GM18909 (cell line): ENCODE measurements at regions not wholly inside any gene's neighbourhood (a gene's known extent, or its start where the extent isn't known, plus 50 kb on each side); places are given as distances from the start of the nearest gene placed in this dataset.
"Not testable (repeated sequence)": the region's sequence is repeated elsewhere in the genome, so short reads cannot be mapped to it uniquely, and the experiment has no call there.

ENCODE experiments used
- ATAC-seq: cut with Tn5 transposase; IDR thresholded peaks from one replicate; pipeline ENCODE4 v1.9.1; 2021; ENCODE audit warnings: mild to moderate bottlenecking; ENCODE audit not compliant: unreplicated experiment, poor library complexity

DNA sequence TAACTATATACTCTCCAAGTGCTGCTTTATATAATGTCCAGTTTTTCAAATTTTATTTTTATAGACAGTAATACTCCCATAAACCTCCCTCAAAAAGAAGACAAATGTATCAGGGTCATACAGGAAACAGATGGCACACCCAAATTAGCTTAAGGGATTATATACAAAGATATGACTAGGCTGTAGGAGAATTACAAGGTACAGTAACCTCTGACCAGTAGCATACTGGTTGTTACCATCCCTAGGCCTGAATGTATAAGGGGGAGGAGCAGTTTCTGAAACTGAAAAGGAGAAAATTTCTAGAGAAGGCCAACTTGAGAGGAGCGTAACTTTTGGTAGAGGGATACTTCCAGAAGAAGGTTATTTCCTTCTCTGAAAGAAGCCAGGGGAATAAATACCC, 122.6 kb upstream of the NBPF19 start:
- ATAC-seq: not testable (repeated sequence)

DNA sequence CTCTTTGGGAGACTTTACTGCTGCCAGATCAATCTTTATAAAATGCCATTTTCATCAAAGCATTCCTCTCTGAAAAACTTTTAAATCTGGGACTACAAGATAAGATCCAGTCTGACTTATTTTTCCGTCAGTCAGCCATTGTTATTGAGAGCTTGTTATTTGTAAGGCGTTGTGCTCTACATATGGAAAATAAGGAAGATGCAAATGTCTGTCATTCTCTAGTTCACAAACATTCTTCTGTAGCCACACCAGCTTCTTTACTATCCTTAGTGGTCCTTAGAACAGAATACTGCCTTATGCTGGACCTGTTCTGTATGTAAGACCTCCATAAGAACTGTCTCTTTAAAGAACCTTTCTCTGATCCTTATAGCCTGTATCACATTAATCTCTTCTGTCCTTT, 120.3 kb upstream of the NBPF19 start:
- not testable (repeated sequence) for ATAC-seq

DNA sequence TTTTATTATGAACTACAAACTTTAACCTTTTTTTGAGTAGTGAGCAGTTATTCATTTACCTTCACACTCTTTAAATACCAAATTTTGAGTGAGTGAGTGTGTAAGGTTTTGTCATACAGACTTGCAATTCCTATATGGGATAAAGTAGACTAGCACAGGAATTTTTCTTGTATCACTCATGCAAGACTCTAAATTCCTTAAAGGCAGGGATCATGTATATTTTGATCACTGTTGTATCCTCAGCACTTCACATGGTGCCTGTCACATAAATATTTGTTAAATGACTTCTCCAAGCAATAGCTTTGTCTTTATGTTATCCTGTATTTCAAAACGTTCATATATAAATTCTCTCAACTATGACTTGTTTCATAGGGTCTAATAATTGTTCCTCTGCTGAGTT, 119.1 kb upstream of the NBPF19 start:
- not testable (repeated sequence) for ATAC-seq

DNA sequence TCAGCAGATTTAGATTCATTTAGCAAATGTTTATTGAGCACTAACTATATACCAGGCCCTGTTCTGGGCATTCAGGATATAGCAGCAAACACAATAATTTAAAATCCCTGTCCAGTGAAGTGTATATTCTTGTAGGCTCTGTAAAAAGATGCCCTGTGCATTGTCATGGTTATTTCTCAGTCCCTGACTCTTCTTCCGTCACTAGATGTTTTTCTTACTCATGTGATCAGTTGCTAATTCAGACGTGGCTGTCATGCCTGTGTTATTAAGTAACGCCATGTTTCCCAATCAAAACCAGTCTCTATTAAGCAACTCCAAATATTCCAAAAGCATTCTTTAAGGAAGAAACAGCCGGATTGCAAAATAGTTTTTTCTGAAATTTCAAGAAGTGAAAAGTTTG, 118.7 kb upstream of the NBPF19 start:
- not testable (repeated sequence) for ATAC-seq

DNA sequence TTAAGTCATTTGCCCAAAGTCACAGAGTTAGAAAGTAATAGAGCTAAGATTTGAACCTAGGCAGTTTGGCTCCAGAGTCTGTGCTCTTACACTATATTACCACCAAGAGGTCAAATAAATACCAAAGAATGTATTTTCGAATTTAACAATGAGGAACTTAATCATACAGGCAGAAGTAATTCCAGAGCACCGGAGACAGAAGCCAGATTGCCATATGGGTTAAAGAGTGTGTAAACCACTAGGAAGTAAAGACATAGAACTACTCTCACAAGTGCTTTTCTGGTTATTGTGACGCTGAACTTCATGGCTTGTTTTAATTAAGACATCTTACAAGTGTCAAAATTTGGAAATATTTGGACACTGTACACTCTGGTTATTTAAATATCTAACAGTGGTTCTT, 114.5 kb upstream of the NBPF19 start:
- ATAC-seq: not testable (repeated sequence)

DNA sequence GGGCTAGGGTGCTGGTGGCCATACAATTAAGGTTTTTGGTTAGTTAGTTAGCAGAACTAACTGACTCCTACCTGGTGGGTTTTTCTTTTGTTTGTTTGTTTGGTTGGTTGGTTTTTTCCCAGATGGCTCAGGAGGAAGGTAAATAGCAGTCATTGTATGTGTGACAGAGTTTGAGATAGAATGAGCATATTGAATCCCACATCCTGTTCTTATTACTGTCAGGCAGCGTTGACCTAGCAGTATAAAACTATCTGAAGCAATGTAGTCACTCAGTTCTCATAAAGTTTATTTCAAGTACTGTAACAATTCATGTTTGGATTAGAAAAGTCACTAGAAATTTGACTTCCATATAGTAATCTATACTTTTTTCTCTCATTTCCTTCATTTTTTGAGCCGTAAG, 113.5 kb upstream of the NBPF19 start:
- ATAC-seq: not testable (repeated sequence)

DNA sequence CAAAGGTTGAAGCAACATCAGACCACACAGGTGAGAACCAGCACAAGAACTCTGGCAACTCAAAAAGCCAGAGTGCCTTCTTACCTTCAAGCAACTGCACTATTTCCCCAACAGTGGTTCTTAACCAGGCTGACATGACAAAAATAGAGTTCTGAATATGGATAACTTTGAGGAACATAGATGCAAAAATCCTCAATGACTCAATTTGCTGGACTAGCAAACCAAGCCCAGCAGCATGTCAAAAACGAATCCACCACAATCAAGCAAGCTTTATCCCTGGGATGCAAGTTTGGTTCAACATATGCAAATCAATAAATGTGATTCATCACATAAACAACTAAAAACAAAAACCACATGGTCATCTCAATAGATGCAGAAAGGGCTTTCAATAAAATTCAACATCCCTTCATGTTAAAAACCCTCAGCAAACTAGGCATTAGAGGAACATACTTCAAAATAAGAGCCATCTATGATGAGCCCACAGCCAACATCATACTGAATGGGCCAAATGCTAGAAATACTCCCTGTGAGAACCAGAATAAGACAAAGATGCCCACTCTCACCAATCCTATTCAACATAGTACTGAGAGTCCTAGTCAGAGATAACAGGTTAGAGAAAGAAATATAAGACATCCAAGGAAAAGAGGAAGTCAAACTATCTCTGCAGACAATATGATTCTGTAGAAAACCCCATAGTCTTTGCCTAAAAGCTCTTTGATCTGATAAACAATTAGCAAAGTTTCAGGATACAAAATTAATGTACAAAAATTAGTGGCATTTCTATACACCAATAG, 110.5 kb upstream of the NBPF19 start:
- not testable (repeated sequence) for ATAC-seq

DNA sequence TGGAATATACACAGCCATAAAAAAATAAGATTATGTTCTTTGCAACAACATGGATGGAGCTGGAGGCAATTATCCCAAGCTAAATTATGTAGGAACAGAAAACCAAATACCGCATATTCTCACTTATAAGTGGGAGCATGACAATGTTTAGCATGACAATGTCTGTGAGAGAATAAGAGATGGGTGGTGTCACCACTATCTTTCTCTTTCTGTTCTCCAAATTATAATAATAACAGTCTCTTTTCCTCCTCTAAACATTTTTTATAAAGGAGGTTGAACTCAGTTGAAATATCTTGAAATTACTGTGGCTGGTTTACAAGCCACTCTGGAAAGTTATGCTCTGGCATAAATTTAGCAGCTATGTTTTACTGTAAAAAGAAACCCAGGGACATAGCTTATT, 108.4 kb upstream of the NBPF19 start:
- not testable (repeated sequence) for ATAC-seq

DNA sequence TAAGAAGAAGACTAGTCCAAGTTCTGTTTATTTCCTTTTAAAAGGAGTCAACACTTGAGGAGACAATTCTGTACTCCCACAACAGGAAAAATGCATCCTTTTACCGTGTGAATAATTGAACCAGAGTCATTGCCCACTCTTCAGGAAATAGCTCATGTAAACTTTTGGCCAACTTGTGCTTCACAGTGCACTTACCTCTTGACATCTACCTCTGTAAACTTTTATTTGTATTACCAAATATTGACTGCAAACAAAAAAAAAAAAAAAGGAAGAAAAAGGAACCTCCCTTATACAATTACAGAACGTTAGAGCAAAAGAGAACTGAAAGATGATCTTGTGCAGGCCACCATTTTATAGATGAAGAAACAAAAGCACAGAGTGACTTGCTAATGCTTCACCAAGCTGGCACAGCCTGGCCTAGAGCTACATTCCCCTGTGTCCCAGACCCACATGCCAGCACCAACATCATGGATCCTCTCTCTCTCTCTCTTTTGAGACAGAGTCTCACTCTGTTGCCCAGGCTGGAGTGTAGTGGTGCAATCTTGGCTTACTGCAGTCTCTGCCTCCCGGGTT, 107.3 kb upstream of the NBPF19 start:
- ATAC-seq: not testable (repeated sequence)

DNA sequence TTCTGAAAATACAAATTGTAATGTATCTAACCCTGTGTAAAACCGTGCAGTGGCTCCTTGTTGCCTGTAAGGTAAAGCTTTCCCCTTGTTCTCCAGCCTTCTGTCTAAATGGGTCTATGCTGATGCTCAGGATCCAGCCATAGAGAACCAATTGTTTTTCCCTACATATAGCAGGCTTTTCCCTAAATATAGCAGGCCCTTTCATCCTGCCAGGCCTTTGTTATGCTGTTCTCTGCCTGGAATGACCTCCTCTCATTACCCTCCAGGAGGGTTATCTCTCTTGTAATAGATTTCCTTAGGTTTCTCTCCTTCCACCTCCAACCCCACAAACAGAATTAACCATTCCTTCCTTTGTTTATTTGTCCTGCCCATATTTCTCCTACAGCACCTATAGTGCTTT, 106.5 kb upstream of the NBPF19 start:
- not testable (repeated sequence) for ATAC-seq

DNA sequence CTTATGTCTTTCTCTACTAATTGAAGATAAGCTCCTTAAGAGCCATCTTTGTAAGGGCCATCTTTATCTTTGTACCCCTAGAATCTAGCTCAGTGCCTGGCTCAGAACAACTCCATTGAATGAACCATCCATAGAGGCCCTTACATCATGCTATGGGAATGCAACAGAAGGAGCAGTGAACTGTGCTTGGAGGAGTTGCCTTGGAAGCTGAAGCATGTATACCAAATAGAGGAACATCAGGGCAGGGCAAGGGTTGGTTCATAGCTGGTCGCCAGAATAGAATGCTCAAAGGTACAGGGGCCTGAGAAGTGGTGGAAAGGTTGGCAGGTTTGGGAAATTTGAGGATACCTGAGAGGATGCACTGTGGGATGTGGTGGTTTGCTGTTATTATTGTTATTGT, 105.8 kb upstream of the NBPF19 start:
- not testable (repeated sequence) for ATAC-seq

DNA sequence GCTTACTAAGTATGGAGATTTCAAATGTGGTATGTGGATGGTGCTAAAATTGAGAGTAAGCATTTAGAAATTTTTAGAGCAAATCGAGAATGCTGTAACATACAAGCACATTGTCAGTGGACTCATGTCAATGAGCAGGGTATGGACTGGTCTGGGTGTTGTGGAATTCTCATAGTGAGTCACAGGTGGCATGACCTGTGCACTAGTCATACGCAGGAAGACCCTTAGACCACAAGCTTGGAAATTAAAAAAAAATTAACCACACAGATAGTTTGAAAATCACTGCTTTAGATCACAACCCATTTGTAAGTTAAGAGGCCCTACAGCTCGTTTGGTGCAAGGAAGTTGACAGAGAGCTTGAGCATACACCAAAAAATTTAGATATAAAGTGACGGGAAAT, 102.9 kb upstream of the NBPF19 start:
- not testable (repeated sequence) for ATAC-seq

DNA sequence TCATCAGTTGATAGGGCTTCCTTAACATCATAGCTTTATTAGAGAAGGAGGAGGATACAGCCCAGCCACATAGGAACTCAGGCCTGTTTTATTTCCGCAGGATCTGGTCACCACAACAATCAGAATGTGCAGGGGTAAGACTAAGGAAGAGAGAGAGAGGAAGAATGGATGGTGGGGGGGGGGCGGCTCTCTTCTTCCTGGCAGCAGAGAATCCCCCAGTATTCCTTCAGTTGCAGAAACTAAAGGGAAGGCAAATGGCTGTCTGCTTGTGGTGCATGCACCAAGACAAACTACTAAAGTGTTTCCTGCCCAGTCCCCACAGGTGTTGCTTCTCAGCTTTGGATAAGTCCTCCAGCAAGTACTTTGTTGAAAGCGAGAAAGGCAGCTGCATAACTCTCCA, 96.4 kb upstream of the NBPF19 start:
- ATAC-seq: not testable (repeated sequence)

DNA sequence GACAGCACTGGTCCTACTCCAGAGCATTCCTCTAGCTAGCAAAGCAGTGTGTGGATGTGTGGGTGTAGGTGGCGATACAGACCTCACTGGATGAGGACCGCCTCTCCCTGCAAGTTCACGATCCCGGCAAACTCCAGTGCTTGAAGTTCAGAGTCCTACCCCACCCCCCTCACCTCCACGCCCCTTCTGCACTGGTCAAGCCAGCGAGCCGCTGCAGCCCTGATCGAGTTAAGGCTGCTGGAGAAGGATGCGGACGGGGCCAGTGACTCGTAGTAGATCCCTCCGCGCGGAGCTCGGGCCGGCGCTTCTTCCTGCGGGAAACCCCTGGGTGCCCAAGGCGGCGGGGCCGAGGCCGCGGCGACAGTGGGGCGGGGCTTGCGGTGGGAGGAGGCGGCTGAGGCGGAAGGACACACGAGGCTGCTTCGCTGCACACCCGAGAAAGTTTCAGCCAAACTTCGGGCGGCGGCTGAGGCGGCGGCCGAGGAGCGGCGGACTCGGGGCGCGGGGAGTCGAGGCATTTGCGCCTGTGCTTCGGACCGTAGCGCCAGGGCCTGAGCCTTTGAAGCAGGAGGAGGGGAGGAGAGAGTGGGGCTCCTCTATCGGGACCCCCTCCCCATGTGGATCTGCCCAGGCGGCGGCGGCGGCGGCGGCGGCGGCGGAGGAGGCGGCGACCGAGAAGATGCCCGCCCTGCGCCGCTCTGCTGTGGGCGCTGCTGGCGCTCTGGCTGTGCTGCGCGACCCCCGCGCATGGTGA, 84.5 kb upstream of the NBPF19 start:
- ATAC-seq: not testable (repeated sequence)

DNA sequence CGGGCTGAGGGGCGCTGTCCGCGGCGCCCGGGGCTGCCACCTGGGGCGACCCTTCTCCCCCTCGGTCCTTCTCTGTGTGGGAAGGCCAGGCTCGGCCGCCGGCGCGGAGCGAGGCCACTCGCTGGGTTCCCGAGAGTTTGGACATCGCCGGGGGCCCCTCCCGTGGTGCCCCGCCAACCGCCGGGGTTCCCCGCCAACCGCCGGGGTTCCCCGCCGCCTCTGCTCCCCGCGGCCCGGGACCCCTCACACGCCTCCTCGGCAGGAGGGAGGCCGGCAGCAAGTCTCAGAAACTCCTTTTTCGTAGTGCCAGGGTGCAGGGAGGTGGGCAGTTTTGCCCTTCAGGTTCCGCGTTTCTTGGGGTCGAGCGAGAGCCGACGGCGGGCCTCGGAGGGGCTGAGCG, 83.9 kb upstream of the NBPF19 start:
- not testable (repeated sequence) for ATAC-seq

DNA sequence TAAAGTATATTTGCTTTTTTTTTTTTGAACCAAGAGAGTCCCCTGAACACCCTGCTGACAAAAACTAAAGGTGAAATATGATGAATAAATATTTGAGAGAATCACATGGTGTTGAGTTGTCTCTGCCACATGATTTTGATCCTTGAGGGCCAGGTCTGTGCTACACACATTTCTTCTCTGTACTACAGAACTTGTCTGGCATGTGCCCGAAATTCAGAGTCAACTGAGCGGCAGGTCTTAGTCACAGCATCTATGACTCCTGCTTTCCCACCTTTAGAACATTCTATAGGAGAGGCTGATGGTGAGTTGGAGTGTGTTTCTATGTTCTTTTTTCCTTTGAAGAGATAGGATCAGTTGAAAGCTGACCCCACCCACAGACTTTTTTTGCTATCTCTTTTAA, 79.0 kb upstream of the NBPF19 start:
- not testable (repeated sequence) for ATAC-seq

DNA sequence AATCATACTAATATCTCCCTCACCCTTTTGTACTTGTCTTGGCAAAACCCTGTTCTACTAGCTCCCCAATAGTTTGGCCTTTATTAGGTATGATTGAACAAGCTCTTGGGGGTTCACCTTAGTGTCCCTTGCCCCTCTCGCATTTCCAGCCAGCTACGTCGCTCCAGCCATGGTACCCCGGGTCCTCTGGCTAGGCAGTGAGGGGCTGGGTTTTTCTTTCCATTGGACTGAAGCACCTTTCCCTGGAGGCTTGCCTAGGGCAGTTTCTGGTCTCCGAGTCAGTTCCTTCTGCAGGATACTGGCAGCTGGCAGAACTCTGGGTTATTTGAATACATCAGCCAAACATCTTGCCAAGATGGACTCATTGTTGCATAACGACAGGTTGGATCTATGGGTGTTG, 76.3 kb upstream of the NBPF19 start:
- ATAC-seq: not testable (repeated sequence)

DNA sequence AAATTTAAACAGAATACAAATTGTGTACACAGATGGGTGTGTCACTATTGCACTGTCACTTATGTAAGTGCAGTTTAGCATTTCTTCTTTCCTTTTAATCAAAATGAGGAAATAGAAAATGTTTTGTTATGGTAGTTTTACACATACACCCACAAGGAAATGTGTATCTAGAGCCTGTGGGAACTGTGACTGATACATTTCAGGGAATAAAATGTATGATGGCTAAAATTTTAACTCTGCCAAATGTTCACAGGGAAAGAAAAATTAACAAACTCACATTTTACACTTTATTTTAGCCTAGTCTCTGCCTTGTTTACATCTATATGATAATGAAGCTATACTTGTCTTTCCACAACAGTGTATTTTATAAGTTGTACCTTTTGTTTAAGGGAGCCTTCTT, 66.4 kb upstream of the NBPF19 start:
- not testable (repeated sequence) for ATAC-seq

DNA sequence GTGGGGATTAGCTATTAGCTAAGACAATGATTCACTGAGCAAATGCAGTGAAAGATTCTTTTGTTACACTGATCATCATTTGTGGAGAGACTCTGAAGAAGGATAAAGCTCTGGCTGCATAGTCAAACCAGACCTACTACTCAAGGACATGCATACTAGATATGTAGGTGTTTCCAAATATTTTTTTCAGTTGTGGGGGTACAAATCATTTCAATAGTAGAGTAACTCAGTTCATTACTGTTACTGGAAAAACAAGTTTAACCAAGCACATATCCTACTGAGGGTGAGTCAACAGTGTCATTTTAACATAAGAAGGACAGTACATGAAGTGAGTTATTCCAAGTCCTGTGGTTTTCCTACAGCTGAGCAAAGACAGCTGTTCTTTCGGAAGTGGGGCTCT, 59.5 kb upstream of the NBPF19 start:
- ATAC-seq: not testable (repeated sequence)

DNA sequence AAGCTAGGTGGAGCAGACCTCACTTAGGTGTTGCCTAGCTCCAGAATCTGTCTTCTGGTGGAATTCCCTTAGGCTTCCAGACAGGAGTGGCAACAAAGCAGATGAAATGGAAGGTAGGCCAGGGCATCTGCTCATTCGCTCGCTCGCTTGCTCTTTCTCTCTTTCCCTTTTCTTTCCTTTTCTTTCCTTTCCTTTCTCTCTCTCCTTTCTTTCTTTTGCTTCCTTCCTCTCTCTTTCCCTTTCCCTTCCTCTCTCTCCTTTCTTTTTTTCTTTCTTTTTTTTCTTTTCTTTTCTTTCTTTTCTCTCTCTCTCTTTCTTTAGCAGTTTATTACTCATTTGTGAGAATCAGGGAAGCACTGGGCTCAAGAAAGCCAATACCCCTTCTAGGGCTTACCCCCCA, 56.1 kb upstream of the NBPF19 start:
- not testable (repeated sequence) for ATAC-seq

DNA sequence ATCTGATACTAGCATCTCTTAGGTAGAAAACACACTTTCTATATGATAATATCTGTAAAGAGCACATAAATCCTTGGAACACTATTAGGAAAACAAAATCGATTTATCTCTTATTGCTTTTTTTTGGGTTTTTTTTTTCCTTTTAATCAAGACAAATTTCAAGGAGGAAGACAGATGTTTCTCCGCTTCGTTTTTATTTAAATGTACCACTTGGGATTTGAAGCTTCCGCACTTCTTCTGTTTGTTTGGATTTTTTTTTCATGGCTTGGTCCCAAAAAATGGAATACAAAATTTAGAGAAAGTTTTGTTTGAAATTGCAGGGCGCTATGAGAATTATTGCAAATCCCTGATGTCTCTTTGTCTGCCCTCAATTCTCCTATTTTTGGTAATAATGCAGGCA, 51.7 kb upstream of the NBPF19 start:
- not testable (repeated sequence) for ATAC-seq
